Heart right ventricle (tissue), 16 donors: ENCODE measurements at regions not wholly inside any gene's neighbourhood (a gene's known extent, or its start where the extent isn't known, plus 50 kb on each side); places are given as distances from the start of the nearest gene placed in this dataset.

Experiments
- ATAC-seq, 8 donors: fragments of 200-7000 bp; cut with Tn5 transposase; one replicate each; pipeline ENCODE4 v1.9.1; 2020; ENCODE audit warnings: mild to moderate bottlenecking in 8 of 8, moderate library complexity in 8 of 8, moderate number of reproducible peaks in 1 of 8
- DNase-seq, 2 donors: peaks; one replicate each; pipeline ENCODE4 v3.0.0-alpha.2; 2020
- H3K27ac ChIP-seq, 10 donors: fragments of 200-600 bp; sonication (generic) in 2 of 10; one replicate each; pipeline versions ENCODE4 v1.5.0 to v1.8.0; 2020 to 2022; ENCODE audit warnings: mild to moderate bottlenecking in 3 of 10
- H3K27me3 ChIP-seq, 7 donors: fragments of 200-600 bp; one replicate each; pipeline ENCODE4 v1.8.0; 2021 to 2022; ENCODE audit warnings: mild to moderate bottlenecking in 2 of 7
- H3K36me3 ChIP-seq, 9 donors: fragments of 200-600 bp; sonication (generic) in 1 of 9; one replicate each; pipeline versions ENCODE4 v1.5.0 to v1.8.0; 2020 to 2022; ENCODE audit warnings: mild to moderate bottlenecking in 2 of 9
- H3K4me1 ChIP-seq, 9 donors: fragments of 200-600 bp; sonication (generic) in 1 of 9; one replicate each; pipeline versions ENCODE4 v1.5.0 to v1.8.0; 2020 to 2022; ENCODE audit warnings: mild to moderate bottlenecking in 4 of 9
- H3K4me3 ChIP-seq, 10 donors: fragments of 200-600 bp; sonication (generic) in 2 of 10; one replicate each; pipeline versions ENCODE4 v1.5.0 to v1.8.0; 2020 to 2022; ENCODE audit warnings: mild to moderate bottlenecking in 7 of 10, moderate library complexity in 2 of 10
- H3K9me3 ChIP-seq, 11 donors: fragments of 200-600 bp in 10 of 11; sonication (generic) in 2 of 11; one replicate each; pipeline versions ENCODE4 v1.5.0 to v1.8.0; 2013 to 2022; ENCODE audit warnings: mild to moderate bottlenecking in 2 of 11, control low read depth in 1 of 11, moderate library complexity in 1 of 11
- WGBS, 2 donors: extraction: QIAGEN DNeasy Blood & Tissue Kit; methylation state at CpG; one replicate each; pipeline ENCODE4 v1.1.7; 2013; ENCODE audit warnings: inconsistent platforms in 1 of 2; 5-methylcytosine and 5-hydroxymethylcytosine counted together
- intact Hi-C, 10 donors: fragments of 100-400 bp; cut with DNase I; formaldehyde crosslinking; loops; one replicate each; pipeline versions ENCODE4 v1.11.1 to v1.14.2; 2022
- TF ChIP-seq, protein P1 (sequence below), 9 donors: fragments of 200-600 bp; sonication (generic) in 2 of 9; IDR thresholded peaks; one replicate each; pipeline versions ENCODE4 v1.5.0 to v1.8.0; 2021 to 2022; ENCODE audit warnings: antibody characterized with exemption in 9 of 9, mild to moderate bottlenecking in 5 of 9, moderate library complexity in 1 of 9
- donor health status: Arrhythmogenic right ventricular cardiomyopathy.
- donor health status: ischemic (EF 13 %, LVEDD 7.1; RV severe dilation, severe dysfunction).
- donor health status: healthy with polysubstance abuse.
- donor health status: DM: no; HTN: yes; CAD: no.
- donor health status: DM: no; HTN: no; CAD: no.
- donor health status: ischemic (EF 25% LVEDD 6.9; RV normal size, moderate dysfunction).
- donor health status: ischemic (EF 25% LVEDD 5.7; RV mildly dilated, moderate dysfunction).
- donor health status: healthy.
- donor health status: DM: yes; HTN: yes; CAD: no.
- donor health status: Ischemic cardiomyopathy.
- donor health status: ischemic (EF 35%, LVEDD 5.7; RV mildly dilated, moderate dysfunction).
- donor health status: nonischemic (EF 11% LVEDD 7.7; RV severe dilation, severe dysfunction).
- donor health status: DM: yes; HTN: yes; CAD: no.
- donor health status: PGD.
- donor health status: ischemic (EF 29% LVEDD 5.4; RV normal size, mild dysfunction).
- donor health status: nonischemic (EF 23%, LVEDD 6.1; RV moderate dilation, normal function).

DNA sequence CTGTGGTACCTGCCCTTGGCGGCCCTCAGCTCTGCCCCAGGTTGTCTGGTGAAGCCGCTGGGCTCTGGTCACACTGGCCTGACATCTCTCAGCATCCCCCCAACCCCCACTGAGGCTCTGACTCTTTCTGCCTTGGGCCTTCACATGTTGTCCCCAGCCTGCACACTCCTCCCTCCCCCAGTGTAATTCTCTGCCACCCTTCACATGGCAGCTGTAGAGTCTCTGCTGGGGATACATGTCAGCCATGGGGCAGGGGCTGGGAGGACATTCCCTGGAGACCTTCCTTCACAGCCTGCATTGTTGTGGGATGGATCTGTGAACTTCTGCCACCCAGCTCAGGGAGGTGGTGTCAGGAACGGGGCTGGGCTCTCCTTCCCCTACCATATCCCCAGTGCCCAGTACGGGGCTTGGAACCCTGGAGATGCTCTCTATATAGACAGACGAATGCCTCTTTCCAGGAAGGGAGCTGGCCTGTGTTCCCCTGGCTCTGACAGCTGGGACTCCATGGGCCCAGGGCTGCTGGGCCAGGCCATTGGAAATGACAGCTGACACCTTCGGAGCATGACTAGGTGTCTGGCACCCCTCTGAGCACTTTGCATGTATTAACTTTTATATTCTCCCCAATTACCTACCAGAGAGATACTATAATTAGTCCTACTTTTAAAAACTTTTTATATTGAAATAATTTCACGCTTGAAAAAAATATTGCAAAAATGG lies 151.5 kb downstream of the INHBB start:
- no peak for DNase-seq
- WGBS, 2 donors, result 83 to 92% methylated on average over 7 of the region's 7 CpGs

DNA sequence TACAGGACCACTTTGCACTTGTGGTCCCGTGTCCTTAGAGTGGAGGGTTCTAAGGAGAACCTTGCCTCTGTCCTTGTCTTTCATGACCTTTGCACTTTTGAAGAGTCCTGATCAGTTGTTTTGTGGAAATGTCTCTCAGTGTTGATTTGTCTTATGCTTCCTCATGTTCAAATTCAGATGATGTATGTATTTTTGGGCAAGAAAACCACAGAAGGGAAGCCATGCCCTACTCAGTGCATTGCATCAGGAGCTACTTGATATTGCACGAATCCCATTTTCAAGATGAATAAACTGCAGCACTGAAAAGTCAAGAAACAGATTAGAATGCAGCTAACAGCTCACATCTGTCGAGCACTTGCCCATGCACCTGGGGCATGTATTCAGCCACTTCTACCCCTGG lies 152.2 kb downstream of the INHBB start:
- WGBS, 2 donors, result 90 to 95% methylated on average over 3 of the region's 3 CpGs
- intact Hi-C loops, result no loop called here
- Histone ChIP-seq H3K27me3 (peaks cover 0 to 5% (median 0%) of the 10 kb centered on the region in 7 donors), H3K9me3 (no peaks in the 10 kb centered on the region), H3K4me1 (no peaks in the 10 kb centered on the region), H3K36me3 (no peaks in the 10 kb centered on the region), H3K4me3 (no peak overlapping the region), H3K27ac (no peak overlapping the region)
- TF ChIP-seq, protein P1, sequence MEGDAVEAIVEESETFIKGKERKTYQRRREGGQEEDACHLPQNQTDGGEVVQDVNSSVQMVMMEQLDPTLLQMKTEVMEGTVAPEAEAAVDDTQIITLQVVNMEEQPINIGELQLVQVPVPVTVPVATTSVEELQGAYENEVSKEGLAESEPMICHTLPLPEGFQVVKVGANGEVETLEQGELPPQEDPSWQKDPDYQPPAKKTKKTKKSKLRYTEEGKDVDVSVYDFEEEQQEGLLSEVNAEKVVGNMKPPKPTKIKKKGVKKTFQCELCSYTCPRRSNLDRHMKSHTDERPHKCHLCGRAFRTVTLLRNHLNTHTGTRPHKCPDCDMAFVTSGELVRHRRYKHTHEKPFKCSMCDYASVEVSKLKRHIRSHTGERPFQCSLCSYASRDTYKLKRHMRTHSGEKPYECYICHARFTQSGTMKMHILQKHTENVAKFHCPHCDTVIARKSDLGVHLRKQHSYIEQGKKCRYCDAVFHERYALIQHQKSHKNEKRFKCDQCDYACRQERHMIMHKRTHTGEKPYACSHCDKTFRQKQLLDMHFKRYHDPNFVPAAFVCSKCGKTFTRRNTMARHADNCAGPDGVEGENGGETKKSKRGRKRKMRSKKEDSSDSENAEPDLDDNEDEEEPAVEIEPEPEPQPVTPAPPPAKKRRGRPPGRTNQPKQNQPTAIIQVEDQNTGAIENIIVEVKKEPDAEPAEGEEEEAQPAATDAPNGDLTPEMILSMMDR (IDR thresholded peaks at IDR 0.05), result no peak
- DNase-seq, result no peak
- ATAC-seq, result no peak

More for the DNA sequence above, 151.5 kb downstream of the INHBB start:
- H3K4me1 ChIP-seq, result no peaks in the 10 kb centered on the region
- peaks cover 0 to 5% (median 0%) of the 10 kb centered on the region in 7 donors for H3K27me3 ChIP-seq
- no peak overlapping the region for H3K4me3 ChIP-seq
- H3K27ac ChIP-seq, result no peak overlapping the region
- intact Hi-C loops, result no loop called here
- H3K9me3 ChIP-seq, result no peaks in the 10 kb centered on the region
- TF ChIP-seq, protein P1 (IDR thresholded peaks at IDR 0.05), result no peak
- H3K36me3 ChIP-seq, result no peaks in the 10 kb centered on the region
- peak in 4 of 8 donors; percentile 39 to 62 (median 52) for ATAC-seq

DNA sequence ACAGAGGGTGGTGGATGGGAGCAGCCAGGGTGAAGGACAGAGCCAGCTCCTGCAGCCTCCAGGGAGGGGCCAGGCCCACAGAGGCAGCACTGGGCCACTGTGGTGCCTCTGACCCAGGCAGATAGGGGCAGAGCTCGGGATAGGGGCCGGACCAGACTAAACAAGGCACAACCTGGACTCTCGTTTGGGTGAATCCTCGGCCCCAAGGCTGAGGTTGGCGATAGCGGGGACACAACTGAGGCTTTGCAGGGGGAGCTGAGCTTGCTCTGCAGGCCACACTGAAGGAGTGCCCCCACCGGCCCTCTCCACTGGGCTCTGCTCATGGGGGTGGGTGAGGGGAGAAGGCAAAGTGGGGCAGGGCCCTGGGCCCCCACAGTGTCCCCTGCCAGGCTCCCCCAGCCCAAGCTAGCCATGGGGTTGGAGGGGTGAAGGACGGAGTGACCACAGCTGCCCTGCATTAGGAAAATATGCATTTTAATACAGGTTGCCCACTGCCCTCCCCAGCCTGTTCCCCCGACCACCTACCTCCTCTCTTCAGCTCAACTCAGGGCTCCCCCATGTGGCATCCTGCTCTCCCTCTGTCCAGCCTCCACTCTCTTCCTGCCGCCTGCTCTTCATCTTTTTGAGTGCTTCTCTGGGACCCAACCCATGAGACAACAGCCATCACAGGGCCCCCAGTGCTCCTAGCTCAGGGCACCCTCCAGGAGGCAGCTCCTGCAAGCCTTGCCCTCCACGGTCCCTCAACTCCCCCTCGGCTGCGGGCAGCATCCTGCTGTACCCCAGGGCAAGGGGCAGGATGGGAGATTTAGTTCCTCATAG lies 152.8 kb downstream of the INHBB start:
- Histone ChIP-seq H3K4me1 (peaks cover 0 to 6% (median 0%) of the 10 kb centered on the region in 9 donors), H3K9me3 (no peaks in the 10 kb centered on the region), H3K27me3 (peaks cover 0 to 5% (median 0%) of the 10 kb centered on the region in 7 donors), H3K27ac (no peak overlapping the region), H3K36me3 (no peaks in the 10 kb centered on the region), H3K4me3 (no peak overlapping the region)
- DNase-seq (no peak), ATAC-seq (no peak)
- intact Hi-C loops, result no loop called here
- 81 to 83% methylated on average over 13 of the region's 13 CpGs for WGBS, 2 donors
- TF ChIP-seq, protein P1 (IDR thresholded peaks at IDR 0.05), result no peak

DNA sequence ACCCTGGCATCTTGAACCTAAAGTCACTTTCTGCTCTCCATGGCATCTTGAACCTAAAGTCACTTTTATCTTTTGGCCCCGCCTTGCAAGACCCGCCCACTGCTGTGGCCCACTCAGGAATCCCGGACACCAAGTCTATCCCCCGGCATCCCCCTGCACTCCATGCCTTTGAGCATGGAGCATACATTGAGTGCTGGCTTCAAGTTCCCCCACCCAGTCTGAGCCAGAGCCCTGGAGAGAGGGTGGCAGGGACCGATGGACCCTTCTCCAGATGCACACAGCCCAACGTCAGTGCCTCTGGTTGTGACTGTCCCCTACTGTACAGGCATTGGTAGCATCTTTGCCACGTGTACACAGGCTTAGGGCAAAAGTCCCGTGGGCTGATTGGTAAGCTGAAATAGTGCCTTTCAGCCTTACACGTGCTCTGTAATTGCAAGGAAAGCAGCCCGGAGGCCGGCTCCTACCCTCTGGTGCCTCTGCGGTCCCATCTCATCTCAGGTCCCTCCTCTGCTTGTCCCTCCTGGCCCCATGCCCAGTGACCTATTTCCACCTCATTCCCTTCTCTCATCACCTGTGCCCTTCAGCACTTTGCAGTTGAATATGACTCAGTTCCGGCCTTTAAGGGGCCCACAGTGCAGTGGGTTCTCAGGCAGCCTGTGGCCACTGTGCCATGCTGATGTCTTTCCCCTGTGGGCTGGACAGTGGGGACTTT lies 154.0 kb downstream of the INHBB start:
- ATAC-seq (no peak), DNase-seq (no peak)
- Histone ChIP-seq H3K36me3 (no peaks in the 10 kb centered on the region), H3K4me3 (no peak overlapping the region), H3K27ac (no peak overlapping the region), H3K9me3 (no peaks in the 10 kb centered on the region), H3K4me1 (peaks cover 0 to 14% (median 5%) of the 10 kb centered on the region in 9 donors), H3K27me3 (peaks cover 0 to 5% (median 0%) of the 10 kb centered on the region in 7 donors)
- TF ChIP-seq, protein P1 (IDR thresholded peaks at IDR 0.05), result no peak
- 70 to 74% methylated on average over 13 of the region's 13 CpGs for WGBS, 2 donors
- intact Hi-C loops, result loop anchor here in 3 of 10 donors (5.0 kb wide), 3 partner anchors 52 to 158 kb away; partner anchors contain the start of gene INHBB (in 1 of the 3)
